ENCODE measurements at regions not wholly inside any gene's neighbourhood (a gene's known extent, or its start where the extent isn't known, plus 50 kb on each side); places are given as distances from the start of the nearest gene placed in this dataset.

DNA sequence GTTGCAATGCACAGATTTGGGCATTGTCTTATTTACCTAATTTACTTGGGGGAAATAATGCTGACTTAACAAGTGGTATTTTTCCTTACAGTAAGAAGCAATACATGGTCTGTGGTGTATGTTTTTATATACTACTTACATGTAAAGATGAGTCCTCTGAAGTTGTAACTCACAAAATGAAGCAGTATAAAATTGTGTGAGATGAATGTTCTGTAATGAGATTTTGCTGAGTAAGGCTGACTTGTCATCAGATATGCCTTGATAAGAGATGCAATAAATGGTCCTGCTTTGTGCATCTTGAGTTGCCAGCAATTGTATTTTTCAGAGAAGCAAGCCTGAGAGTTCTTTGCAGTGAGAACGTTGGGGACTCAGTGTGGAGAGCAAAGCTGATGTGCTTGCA lies 92.2 kb upstream of the GNAQ start:
- H3K27ac ChIP-seq: no peak overlapping the region
- no peak for TF ChIP-seq CTCF (conservative IDR thresholded peaks at IDR 0.05; ENCODE audit: low read depth)
- no peak for DNase-seq (ENCODE audit: low spot score)
- POLR2A ChIA-PET (ENCODE audit: low non-redundant PET): no interaction called here
- CTCF ChIA-PET: interaction anchor here (0.6 kb wide), 1 partner anchor 84 kb away, joined by 3 read pairs; no protein-coding TSS in a partner anchor

DNA sequence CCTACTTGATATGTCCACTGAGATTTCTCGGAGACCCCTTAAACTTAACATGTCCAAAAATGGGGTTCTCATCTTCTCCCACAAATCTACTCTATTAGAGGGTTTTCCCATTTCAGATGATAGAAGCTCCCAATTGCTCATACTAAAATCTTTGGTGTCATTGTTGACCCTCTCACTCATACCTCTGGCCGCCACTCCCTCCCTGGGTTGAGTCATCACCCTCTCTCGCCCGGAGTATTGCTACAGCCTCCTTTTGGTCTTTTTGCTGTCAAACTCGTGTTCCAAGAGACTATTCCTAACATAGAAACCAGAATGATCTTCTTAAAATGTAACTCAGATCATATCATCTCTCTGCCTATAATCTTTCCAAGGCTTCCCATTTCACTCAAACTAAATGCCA lies 91.0 kb upstream of the GNAQ start:
- no peak overlapping the region for H3K27ac ChIP-seq
- peak; percentile 84 for DNase-seq (ENCODE audit: low spot score)
- no peak for TF ChIP-seq CTCF (conservative IDR thresholded peaks at IDR 0.05; ENCODE audit: low read depth)
- ChIA-PET CTCF (interaction anchor here (0.7 kb wide), 1 partner anchor 249 kb away, joined by 3 read pairs; no protein-coding TSS in a partner anchor), POLR2A (ENCODE audit: low non-redundant PET) (no interaction called here)

- H3K27ac ChIP-seq: no peak overlapping the region
- DNase-seq (ENCODE audit: low spot score): peak; percentile 43
- CTCF ChIA-PET: interaction anchor here (0.5 to 1.0 kb wide), 6 partner anchors 77 to 676 kb away, joined by 3 to 4 read pairs (median 4); no protein-coding TSS in a partner anchor
- POLR2A ChIA-PET (ENCODE audit: low non-redundant PET): no interaction called here
- TF ChIP-seq CTCF (conservative IDR thresholded peaks at IDR 0.05; ENCODE audit: low read depth): peak; percentile 11; the same call in 1 of the 2 replicates
These were observed 89.9 kb upstream of the GNAQ start for GRCh38 chr9:78121488-78121887.

DNA sequence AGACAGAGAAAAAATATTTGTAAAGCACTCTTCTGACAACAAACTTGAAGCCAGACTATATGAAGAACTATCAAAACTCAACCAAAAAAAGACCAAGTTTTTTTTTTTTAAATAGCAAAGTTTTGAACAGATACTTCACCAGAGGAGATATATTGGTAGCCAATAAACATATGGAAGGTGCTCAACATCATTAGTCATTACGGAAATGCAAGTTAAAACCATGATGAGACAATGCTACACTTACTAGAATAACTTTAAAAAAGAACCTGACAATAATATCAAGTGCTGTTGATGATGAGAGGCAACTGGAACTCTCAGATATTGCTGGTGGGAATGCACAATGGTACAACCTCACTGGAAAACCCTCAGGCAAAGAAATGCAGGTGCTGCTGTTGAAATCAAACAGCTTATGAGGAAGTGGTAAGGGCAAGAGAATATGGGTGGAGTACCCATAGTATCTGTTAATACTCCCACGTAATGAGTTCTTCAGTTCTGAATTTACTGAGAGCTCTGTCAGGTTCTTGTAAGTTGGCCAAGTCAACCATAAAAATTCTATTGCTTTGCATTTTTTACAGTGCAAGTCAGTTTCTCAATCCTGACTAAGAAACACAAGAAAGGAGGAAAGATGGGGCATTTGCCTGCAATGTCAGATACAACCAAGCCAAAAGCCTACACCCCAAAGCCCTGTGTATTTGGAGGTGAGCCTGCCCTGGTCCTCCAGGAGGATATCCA lies 87.3 kb upstream of the GNAQ start:
- peak overlapping the region; percentile 77 for H3K27ac ChIP-seq
- ChIA-PET POLR2A (ENCODE audit: low non-redundant PET) (no interaction called here), CTCF (interaction anchor here (0.7 kb wide), 1 partner anchor 15 kb away, joined by 3 read pairs; no protein-coding TSS in a partner anchor)
- DNase-seq (ENCODE audit: low spot score): peak; percentile 62
- TF ChIP-seq CTCF (conservative IDR thresholded peaks at IDR 0.05; ENCODE audit: low read depth): no peak

GRCh38 chr9:78115073-78115472 lies 83.5 kb upstream of the GNAQ start:
- no peak; the same call in 1 of the 2 replicates for TF ChIP-seq CTCF (conservative IDR thresholded peaks at IDR 0.05; ENCODE audit: low read depth)
- ChIA-PET CTCF (interaction anchor here (0.6 kb wide), 2 partner anchors 426 to 712 kb away, joined by 3 to 5 read pairs; no protein-coding TSS in a partner anchor), POLR2A (ENCODE audit: low non-redundant PET) (no interaction called here)
- H3K27ac ChIP-seq: no peak overlapping the region
- no peak for DNase-seq (ENCODE audit: low spot score)

GRCh38 chr9:78114581-78114980 lies 83.0 kb upstream of the GNAQ start:
- CTCF ChIA-PET: interaction anchor here (0.6 kb wide), 1 partner anchor 712 kb away, joined by 3 read pairs; no protein-coding TSS in a partner anchor
- POLR2A ChIA-PET (ENCODE audit: low non-redundant PET): no interaction called here
- H3K27ac ChIP-seq: no peak overlapping the region
- no peak for DNase-seq (ENCODE audit: low spot score)
- TF ChIP-seq CTCF (conservative IDR thresholded peaks at IDR 0.05; ENCODE audit: low read depth): no peak

Measured in RWPE1 (cell line).